ENCODE measurements at regions not wholly inside any gene's neighbourhood (a gene's known extent, or its start where the extent isn't known, plus 50 kb on each side); places are given as distances from the start of the nearest gene placed in this dataset.
A peak's percentile ranks its signal among the peaks of the same experiment; 100 is the strongest.
"Not testable (repeated sequence)": the region's sequence is repeated elsewhere in the genome, so short reads cannot be mapped to it uniquely, and the experiment has no call there.

GRCh38 chr9:1115370-1115769, 65.2 kb downstream of the DMRT2 start:
- DNase-seq, result no peak

- no peak for DNase-seq
Measured at GRCh38 chr9:1117439-1117838, 67.3 kb downstream of the DMRT2 start.

GRCh38 chr9:1120500-1121165, 70.5 kb downstream of the DMRT2 start:
- DNase-seq, result no peak

- peak; percentile 70 for DNase-seq
Measured at GRCh38 chr9:1125741-1126140, 75.6 kb downstream of the DMRT2 start.

- no peak for DNase-seq
Measured at GRCh38 chr9:1128046-1128445, 77.9 kb downstream of the DMRT2 start.

- DNase-seq, result no peak
Measured at GRCh38 chr9:1129382-1129781, 79.2 kb downstream of the DMRT2 start.

- DNase-seq, result no peak
Measured at GRCh38 chr9:1140057-1140456, 89.9 kb downstream of the DMRT2 start.

GRCh38 chr9:1151691-1152090, 101.5 kb downstream of the DMRT2 start:
- no peak for DNase-seq

GRCh38 chr9:1152171-1152570, 102.0 kb downstream of the DMRT2 start:
- no peak for DNase-seq

GRCh38 chr9:1154739-1155138, 104.6 kb downstream of the DMRT2 start:
- no peak for DNase-seq

- no peak for DNase-seq
Measured at GRCh38 chr9:1155602-1156001, 105.4 kb downstream of the DMRT2 start.

GRCh38 chr9:1156794-1157550, 106.8 kb downstream of the DMRT2 start:
- no peak for DNase-seq

GRCh38 chr9:1157836-1158235, 107.7 kb downstream of the DMRT2 start:
- DNase-seq, result no peak

GRCh38 chr9:1170918-1171317, 120.8 kb downstream of the DMRT2 start:
- no peak for DNase-seq

- no peak for DNase-seq
Measured at GRCh38 chr9:1171546-1171945, 121.4 kb downstream of the DMRT2 start.

GRCh38 chr9:1173211-1173610, 123.1 kb downstream of the DMRT2 start:
- peak; percentile 41 for DNase-seq

- peak; percentile 69 for DNase-seq
Measured at GRCh38 chr9:1173993-1174392, 123.8 kb downstream of the DMRT2 start.

GRCh38 chr9:1179366-1179765, 129.2 kb downstream of the DMRT2 start:
- no peak for DNase-seq

GRCh38 chr9:1184146-1184545, 134.0 kb downstream of the DMRT2 start:
- peak; percentile 45 for DNase-seq

GRCh38 chr9:1187137-1187536, 137.0 kb downstream of the DMRT2 start:
- not testable (repeated sequence) for DNase-seq

- DNase-seq, result not testable (repeated sequence)
Measured at GRCh38 chr9:1195636-1196035, 145.5 kb downstream of the DMRT2 start.

- DNase-seq, result no peak
Measured at GRCh38 chr9:1198085-1198484, 147.9 kb downstream of the DMRT2 start.

- DNase-seq, result no peak
Measured at GRCh38 chr9:1200847-1201251, 150.7 kb downstream of the DMRT2 start.

- DNase-seq, result no peak
Measured at GRCh38 chr9:1201262-1201661, 151.1 kb downstream of the DMRT2 start.

GRCh38 chr9:1201901-1202300, 151.7 kb downstream of the DMRT2 start:
- no peak for DNase-seq

Measured in fibroblast of upper back skin (primary cell).